ENCODE measurements at regions not wholly inside any gene's neighbourhood (a gene's known extent, or its start where the extent isn't known, plus 50 kb on each side); places are given as distances from the start of the nearest gene placed in this dataset.
A peak's percentile ranks its signal among the peaks of the same experiment; 100 is the strongest.
"Not testable (repeated sequence)": the region's sequence is repeated elsewhere in the genome, so short reads cannot be mapped to it uniquely, and the experiment has no call there.

GRCh38 chr7:65613644-65614289 is 240.1 kb downstream of the ZNF92 start:
- not testable (repeated sequence) for DNase-seq (ENCODE audit: low read depth)

- DNase-seq (ENCODE audit: low read depth), result not testable (repeated sequence)
Measured at GRCh38 chr7:65616111-65616510, 242.5 kb downstream of the ZNF92 start.

GRCh38 chr7:65620216-65620615 is 246.6 kb downstream of the ZNF92 start:
- DNase-seq (ENCODE audit: low read depth), result not testable (repeated sequence)

DNA sequence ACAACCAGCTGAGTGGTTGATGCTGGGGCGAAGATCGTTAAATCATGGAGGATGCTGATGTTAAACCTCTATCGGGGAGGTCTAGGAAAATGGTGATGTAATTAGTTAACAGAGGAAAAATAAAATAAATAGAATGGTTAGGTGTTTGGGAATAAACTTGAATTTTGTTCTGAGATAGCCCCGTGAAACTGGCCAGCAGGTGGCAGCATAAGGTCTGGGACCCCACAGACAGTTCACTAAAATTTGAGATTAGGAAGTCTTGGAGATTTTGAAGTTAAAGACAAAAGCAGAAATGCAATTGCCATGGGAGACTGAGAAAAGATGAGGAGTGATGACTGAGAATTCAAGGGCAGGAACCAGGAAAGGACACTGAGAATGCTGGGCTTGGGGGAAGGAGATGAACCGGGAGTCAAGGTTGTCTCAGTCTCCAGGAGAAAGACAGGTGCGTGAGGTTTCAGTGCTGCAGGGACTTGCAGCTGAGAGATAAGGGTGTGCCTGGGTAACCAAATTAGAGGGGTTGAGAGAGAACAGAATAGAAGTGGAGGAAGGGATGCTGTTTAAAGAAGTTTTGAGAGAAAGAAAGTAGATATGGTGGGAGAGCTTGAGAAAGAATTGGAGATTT is 248.0 kb downstream of the ZNF92 start:
- DNase-seq (ENCODE audit: low read depth), result peak; percentile 27

DNA sequence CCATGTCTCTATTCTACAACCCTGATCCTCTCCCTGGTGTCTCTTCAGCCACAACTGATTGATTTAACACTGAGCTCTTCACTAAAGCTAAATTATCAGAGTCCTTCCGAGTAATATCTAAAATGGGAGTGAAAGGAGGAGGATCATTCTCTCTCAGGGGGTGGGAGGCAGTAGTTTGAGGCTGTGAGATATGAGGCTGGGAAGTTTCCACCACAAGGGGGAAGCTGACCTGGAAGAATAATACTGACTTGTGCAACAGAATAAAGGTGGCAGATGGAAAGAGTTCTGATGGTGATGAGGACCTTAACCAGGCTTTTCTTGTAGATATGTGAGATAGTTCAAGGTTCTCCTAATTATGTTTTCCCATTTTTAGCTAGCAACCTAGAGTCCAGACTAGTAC is 241.6 kb upstream of the VKORC1L1 start:
- not testable (repeated sequence) for DNase-seq (ENCODE audit: low read depth)

GRCh38 chr7:65633587-65634404 is 239.1 kb upstream of the VKORC1L1 start:
- not testable (repeated sequence) for DNase-seq (ENCODE audit: low read depth)

DNA sequence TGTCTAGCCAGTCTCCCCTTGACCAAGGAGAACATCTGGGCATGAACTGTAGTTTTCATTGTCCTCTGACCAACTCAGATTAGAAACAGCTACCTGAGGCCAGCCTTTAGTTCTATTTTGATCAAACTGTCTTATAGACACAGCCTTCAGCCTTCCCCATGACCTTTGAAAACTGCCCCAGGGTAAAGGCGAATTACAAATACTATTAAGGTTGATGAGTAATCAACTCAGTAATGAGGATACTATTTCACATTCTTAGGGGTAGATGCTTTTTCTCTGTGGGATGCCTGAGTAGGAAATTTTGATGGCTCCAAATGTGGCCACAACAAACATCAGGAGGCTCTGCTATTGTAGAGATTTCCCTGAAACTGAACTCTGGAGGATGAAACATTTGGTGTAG is 234.0 kb upstream of the VKORC1L1 start:
- DNase-seq (ENCODE audit: low read depth), result not testable (repeated sequence)

DNA sequence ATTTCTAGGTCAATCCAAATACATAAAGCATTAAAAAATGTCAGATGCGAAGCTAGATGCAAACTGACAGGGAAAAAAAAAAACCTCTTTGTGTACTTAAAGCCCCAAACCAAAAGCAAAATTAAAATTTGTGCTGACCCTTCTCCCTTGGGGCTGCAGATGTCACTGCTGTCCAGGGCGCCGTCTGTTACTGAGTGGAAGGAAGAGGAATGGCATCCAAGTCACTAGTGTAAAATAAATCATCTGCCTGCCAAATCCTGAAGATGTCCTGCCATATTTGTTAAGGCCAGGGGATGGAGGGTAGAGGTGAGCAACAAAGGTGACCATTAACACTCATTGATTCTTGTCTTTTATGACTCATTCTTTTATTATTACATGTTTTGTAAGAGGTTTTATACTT is 233.2 kb upstream of the VKORC1L1 start:
- not testable (repeated sequence) for DNase-seq (ENCODE audit: low read depth)

- DNase-seq (ENCODE audit: low read depth), result not testable (repeated sequence)
Measured at GRCh38 chr7:65643498-65643897, 229.4 kb upstream of the VKORC1L1 start.

DNA sequence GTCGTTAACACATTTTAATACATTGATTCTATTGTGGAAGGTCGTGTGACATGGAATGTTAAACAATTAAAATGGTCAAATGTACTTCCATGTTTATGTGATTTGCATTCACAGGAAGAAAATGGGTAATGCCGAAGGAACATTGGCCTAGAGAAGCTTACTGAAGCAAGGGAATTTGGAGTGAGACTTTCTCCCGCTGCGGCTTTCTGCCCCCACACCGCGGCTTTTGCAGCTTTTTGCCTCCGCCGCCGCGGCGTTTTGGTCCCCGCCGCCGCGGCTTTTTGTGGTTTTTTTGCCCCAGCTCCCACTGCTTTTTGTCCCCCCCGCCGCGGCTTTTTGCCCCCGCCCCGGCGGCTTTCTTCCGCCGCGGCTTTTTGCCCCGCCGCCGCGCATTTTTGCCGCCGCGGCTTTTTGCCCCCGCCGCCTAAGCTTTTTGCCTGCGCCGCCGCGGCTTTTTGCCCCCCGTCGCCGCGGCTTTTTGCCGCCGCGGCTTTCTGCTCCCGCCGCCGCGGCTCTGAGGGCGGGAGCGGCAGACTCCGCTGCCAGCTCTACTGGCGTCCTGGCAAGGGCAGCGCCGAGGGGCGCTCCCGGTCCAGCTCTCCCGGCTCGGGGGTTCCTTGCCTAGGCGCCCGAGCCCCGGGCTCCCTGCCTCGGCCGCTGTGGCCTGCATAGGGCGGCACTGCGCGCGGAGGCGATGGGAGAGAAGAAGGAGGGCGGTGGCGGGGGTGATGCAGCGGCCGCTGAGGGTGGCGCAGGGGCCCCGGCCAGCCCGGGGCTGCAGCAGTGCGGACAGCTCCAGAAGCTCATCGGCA is 225.5 kb upstream of the VKORC1L1 start:
- DNase-seq (ENCODE audit: low read depth), result not testable (repeated sequence)

DNA sequence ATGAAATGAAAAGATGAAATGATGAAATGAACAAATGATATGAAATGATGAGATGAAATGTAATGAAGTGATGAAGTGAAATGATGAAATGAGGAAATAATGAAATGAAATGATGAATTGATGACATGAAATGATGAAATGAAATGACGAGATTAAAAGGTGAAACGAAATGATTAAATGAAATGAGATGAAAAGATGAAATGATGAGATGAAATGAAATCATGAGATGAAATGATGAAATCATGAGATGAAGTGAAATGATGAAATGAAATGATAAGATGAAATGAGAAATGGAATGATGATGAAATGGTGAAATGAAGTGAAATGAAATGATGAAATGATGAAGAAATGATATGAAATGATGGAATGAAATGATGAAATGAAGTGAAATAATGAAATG is 221.7 kb upstream of the VKORC1L1 start:
- DNase-seq (ENCODE audit: low read depth), result not testable (repeated sequence)

DNA sequence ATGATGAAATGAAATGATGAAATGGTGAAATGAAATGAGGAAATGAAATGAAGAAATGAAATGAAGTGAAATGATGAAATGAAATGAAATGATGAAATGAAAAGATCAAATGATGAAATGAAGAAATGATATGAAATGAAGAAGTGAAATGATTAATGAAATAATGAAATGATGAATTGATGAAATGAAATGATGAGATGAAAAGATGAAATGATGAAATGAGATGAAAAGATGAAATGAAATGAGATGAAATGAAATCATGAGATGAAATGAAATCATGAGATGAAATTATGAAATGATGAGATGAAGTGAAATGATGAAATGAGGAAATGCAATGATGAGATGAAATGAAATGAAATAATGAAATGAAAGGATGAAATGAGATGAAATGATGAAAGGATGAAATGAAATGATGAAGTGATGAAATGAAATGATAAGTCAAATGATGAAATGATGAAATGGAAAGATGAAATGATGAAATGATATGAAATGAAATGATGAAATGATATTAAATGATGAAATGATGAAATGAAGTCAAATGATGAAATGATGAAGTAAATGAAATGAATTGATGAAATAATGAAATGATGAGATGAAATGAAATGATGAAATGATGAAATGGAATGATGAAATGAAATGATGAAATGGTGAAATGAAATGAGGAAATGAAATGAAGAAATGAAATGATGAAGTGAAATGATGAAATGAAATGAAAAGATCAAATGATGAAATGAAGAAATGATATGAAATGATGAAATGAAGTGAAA is 220.9 kb upstream of the VKORC1L1 start:
- not testable (repeated sequence) for DNase-seq (ENCODE audit: low read depth)

DNA sequence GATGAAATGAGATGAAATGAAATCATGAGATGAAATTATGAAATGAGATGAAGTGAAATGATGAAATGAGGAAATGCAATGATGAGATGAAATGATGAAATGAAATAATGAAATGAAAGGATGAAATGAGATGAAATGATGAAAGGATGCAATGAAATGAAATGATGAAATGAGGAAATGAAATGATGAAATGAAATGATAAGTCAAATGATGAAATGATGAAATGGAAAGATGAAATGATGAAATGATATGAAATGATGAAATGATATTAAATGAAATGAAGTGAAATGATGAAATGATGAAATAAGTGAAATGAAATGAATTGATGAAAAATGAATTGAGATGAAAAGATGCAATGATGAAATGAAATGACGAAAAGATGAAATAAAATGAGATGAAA is 220.2 kb upstream of the VKORC1L1 start:
- not testable (repeated sequence) for DNase-seq (ENCODE audit: low read depth)

- not testable (repeated sequence) for DNase-seq (ENCODE audit: low read depth)
Measured at GRCh38 chr7:65656494-65657188, 216.2 kb upstream of the VKORC1L1 start.

GRCh38 chr7:65683362-65683761 is 189.5 kb upstream of the VKORC1L1 start:
- not testable (repeated sequence) for DNase-seq (ENCODE audit: low read depth)

DNA sequence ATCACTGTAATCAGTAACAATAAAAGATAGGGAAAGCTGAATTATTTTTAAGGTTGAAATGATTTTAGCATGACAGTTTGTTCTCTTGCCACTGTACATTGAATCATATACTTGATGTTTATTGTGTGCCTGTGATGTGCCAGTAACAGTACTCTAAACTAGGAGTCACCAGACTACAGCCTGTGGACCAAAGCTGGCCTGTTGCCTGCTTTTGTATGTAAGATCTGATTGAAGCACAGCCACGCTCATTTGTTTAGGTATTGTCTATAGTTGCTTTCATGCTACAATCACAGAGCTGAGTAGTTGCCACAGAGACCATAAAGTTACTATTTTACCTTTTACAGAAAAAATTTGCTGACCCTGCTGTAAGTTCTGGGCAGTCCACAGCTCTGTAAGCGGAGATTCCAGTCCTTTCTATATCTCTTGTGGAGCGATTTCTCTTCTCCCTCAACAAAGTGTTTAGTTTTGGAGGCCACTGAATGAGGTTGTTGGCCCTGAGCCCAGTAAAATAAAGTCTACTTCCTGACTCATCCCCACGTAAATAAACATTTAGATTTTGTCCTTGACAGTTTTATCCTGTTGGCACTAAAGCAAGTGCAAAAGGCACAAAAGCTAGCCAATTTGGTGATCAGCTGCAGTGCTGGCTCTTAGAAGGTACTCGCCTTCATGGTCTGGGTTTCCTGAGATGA is 173.7 kb upstream of the VKORC1L1 start:
- DNase-seq (ENCODE audit: low read depth), result not testable (repeated sequence)

GRCh38 chr7:65699715-65700356 is 173.0 kb upstream of the VKORC1L1 start:
- DNase-seq (ENCODE audit: low read depth), result not testable (repeated sequence)

DNA sequence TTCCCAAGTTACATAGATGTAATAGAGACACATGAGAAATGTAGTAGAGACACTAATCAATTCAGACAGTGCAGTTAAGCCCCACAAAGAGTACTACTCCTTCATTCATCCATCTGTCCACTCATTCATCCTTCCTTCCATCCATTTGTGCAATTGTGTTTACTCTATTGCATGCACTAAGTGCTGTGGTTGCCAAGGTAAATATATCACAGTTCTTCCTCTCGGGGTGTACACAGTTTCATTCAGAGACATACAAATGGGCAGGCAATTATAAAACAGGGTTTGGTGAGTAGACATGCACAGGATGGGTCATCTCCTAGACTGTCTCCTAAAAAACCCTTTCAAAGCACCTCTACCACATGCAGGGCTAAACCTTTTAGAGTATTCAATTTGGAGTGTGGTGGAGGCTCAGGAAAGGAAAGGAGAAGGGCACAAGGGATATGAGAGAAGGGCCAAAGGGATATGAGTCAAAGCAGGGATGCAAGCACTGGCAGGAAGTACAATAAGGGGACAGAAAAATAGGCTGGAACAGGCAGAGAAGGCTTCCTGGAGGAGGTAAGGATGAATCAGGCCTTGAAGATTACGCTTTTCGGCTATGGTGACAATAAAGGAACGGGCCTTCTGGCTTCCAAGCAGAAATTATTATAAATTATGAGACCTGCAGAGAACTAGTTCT is 153.6 kb upstream of the VKORC1L1 start:
- DNase-seq (ENCODE audit: low read depth), result not testable (repeated sequence)
